GM19043 (cell line): ENCODE measurements at regions not wholly inside any gene's neighbourhood (a gene's known extent, or its start where the extent isn't known, plus 50 kb on each side); places are given as distances from the start of the nearest gene placed in this dataset.

Source experiments
- ATAC-seq: cut with Tn5 transposase; IDR thresholded peaks from one replicate; pipeline ENCODE4 v1.9.1; 2021; ENCODE audit warnings: low read depth; ENCODE audit not compliant: unreplicated experiment

GRCh38 chr3:14304101-14305045, 98.0 kb upstream of the SLC6A6 start:
- no peak for ATAC-seq

GRCh38 chr3:14305324-14305723, 97.1 kb upstream of the SLC6A6 start:
- ATAC-seq: no peak

GRCh38 chr3:14306142-14306541, 96.3 kb upstream of the SLC6A6 start:
- ATAC-seq: no peak

GRCh38 chr3:14307656-14308302, 94.6 kb upstream of the SLC6A6 start:
- no peak for ATAC-seq

- no peak for ATAC-seq
Observed at GRCh38 chr3:14311729-14312128, 90.7 kb upstream of the SLC6A6 start.

- no peak for ATAC-seq
Observed at GRCh38 chr3:14312375-14312774, 90.0 kb upstream of the SLC6A6 start.

- ATAC-seq: no peak
Observed at GRCh38 chr3:14317057-14317553, 85.3 kb upstream of the SLC6A6 start.

- ATAC-seq: no peak
Observed at GRCh38 chr3:14318646-14319045, 83.8 kb upstream of the SLC6A6 start.

GRCh38 chr3:14319654-14320182, 82.7 kb upstream of the SLC6A6 start:
- peak; percentile 91 for ATAC-seq

- ATAC-seq: no peak
Observed at GRCh38 chr3:14320219-14320618, 82.2 kb upstream of the SLC6A6 start.

- ATAC-seq: no peak
Observed at GRCh38 chr3:14322001-14322400, 80.4 kb upstream of the SLC6A6 start.

GRCh38 chr3:14322667-14323295, 79.6 kb upstream of the SLC6A6 start:
- no peak for ATAC-seq

- no peak for ATAC-seq
Observed at GRCh38 chr3:14323401-14324223, 78.8 kb upstream of the SLC6A6 start.

GRCh38 chr3:14324224-14324944, 78.0 kb upstream of the SLC6A6 start:
- ATAC-seq: no peak

- no peak for ATAC-seq
Observed at GRCh38 chr3:14328422-14328821, 74.0 kb upstream of the SLC6A6 start.

- ATAC-seq: no peak
Observed at GRCh38 chr3:14329116-14329830, 73.1 kb upstream of the SLC6A6 start.

GRCh38 chr3:14329842-14330241, 72.6 kb upstream of the SLC6A6 start:
- no peak for ATAC-seq

GRCh38 chr3:14330508-14330907, 71.9 kb upstream of the SLC6A6 start:
- ATAC-seq: no peak

GRCh38 chr3:14331251-14331650, 71.2 kb upstream of the SLC6A6 start:
- ATAC-seq: no peak
